ENCODE measurements at regions not wholly inside any gene's neighbourhood (a gene's known extent, or its start where the extent isn't known, plus 50 kb on each side); places are given as distances from the start of the nearest gene placed in this dataset.
"Not testable (repeated sequence)": the region's sequence is repeated elsewhere in the genome, so short reads cannot be mapped to it uniquely, and the experiment has no call there.

- no peak for DNase-seq
These were observed 173.1 kb upstream of the MMS22L start for GRCh38 chr6:97456070-97456469.

GRCh38 chr6:97459535-97459934, 176.5 kb upstream of the MMS22L start:
- no peak for DNase-seq

GRCh38 chr6:97459986-97460385, 177.0 kb upstream of the MMS22L start:
- peak; percentile 29 for DNase-seq

GRCh38 chr6:97460394-97461080, 177.5 kb upstream of the MMS22L start:
- no peak for DNase-seq

- DNase-seq = no peak
These were observed 178.2 kb upstream of the MMS22L start for GRCh38 chr6:97461218-97461617.

GRCh38 chr6:97462031-97462430, 179.0 kb upstream of the MMS22L start:
- no peak for DNase-seq

- DNase-seq = no peak
These were observed 180.1 kb upstream of the MMS22L start for GRCh38 chr6:97462938-97463598.

GRCh38 chr6:97465877-97466561, 183.0 kb upstream of the MMS22L start:
- no peak for DNase-seq

GRCh38 chr6:97468981-97469380, 186.0 kb upstream of the MMS22L start:
- no peak for DNase-seq

- no peak for DNase-seq
These were observed 186.4 kb upstream of the MMS22L start for GRCh38 chr6:97469451-97469850.

GRCh38 chr6:97470322-97470721, 187.3 kb upstream of the MMS22L start:
- no peak for DNase-seq

- DNase-seq = no peak
These were observed 191.0 kb upstream of the MMS22L start for GRCh38 chr6:97473979-97474378.

GRCh38 chr6:97497713-97498331, 214.8 kb upstream of the MMS22L start:
- peak; percentile 68 for DNase-seq

- peak; percentile 0 for DNase-seq
These were observed 218.8 kb upstream of the MMS22L start for GRCh38 chr6:97501853-97502252.

GRCh38 chr6:97508646-97509045, 225.6 kb upstream of the MMS22L start:
- DNase-seq = no peak

- not testable (repeated sequence) for DNase-seq
These were observed 230.2 kb upstream of the MMS22L start for GRCh38 chr6:97513260-97513659.

- DNase-seq = peak; percentile 2
These were observed 241.8 kb upstream of the MMS22L start for GRCh38 chr6:97524811-97525210.

- DNase-seq = no peak
These were observed 252.8 kb upstream of the MMS22L start for GRCh38 chr6:97535800-97536199.

GRCh38 chr6:97548354-97548753, 265.3 kb upstream of the MMS22L start:
- DNase-seq = no peak

GRCh38 chr6:97557355-97557754, 274.3 kb upstream of the MMS22L start:
- DNase-seq = no peak

- DNase-seq = no peak
These were observed 280.5 kb upstream of the MMS22L start for GRCh38 chr6:97563529-97563928.

- no peak for DNase-seq
These were observed 289.9 kb upstream of the MMS22L start for GRCh38 chr6:97572943-97573342.

- peak; percentile 52 for DNase-seq
These were observed 303.3 kb upstream of the MMS22L start for GRCh38 chr6:97586344-97586743.
